ENCODE measurements at regions not wholly inside any gene's neighbourhood (a gene's known extent, or its start where the extent isn't known, plus 50 kb on each side); places are given as distances from the start of the nearest gene placed in this dataset.

DNA sequence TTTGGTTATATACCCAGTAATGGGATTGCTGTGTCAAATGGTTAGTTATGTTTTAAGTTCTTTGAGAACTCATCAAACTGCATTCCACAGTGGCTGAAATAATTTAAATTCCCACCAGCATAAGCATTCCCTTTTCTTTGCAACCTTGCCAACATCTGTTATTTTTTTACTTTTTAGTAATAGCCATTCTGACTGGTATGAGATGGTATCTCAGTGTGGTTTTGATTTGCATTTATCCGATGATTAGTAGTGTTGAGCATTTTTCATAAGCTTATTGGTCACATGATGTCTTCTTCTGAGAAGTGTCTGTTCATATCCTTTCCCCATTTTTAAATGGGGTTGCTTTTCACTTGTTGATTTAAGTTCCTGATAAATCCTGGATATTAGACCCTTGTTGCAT, 435.7 kb upstream of the RIOK2 start:
- no peaks in the 10 kb centered on the region for H3K36me3 ChIP-seq (replicated peaks in 1 of 2; ENCODE audit: control insufficient read depth in 1 of 2, insufficient read depth in 2 of 2, low read length in 2 of 2)
- H3K9ac ChIP-seq (ENCODE audit: insufficient read depth, low read length, poor library complexity, severe bottlenecking) = no peak overlapping the region
- Mint-ChIP-seq H3K4me3 (no peak overlapping the region), H3K27ac (no peak overlapping the region), H3K27me3 (ENCODE audit: low read depth in 3 of 3) (peaks cover 0 to 2% (median 0%) of the 10 kb centered on the region in 3 donors), H3K9me3 (peaks cover 0 to 8% (median 4%) of the 10 kb centered on the region in 7 donors), H3K4me1 (no peaks in the 10 kb centered on the region), H3K36me3 (no peaks in the 10 kb centered on the region)
- intact Hi-C loops (cut with micrococcal nuclease) = no loop called here
- no peak overlapping the region for H2AFZ ChIP-seq (ENCODE audit: insufficient read depth, low read depth, low read length, poor library complexity, severe bottlenecking)
- DNase-seq = no peak
- no peaks in the 10 kb centered on the region for H3K4me1 ChIP-seq (ENCODE audit: control insufficient read depth in 1 of 2, insufficient read depth in 2 of 2, low read length in 2 of 2)
- no peak overlapping the region for H3K4me3 ChIP-seq (replicated peaks in 1 of 3; ENCODE audit: low read depth in 2 of 3, low read length in 3 of 3)
- H3K27ac ChIP-seq (ENCODE audit: low read depth in 1 of 2, low read length in 2 of 2) = no peak overlapping the region
- no peak overlapping the region for H3K4me2 ChIP-seq (replicated peaks; ENCODE audit: extremely low read depth, low read length, poor library complexity, severe bottlenecking)
- TF ChIP-seq, protein P1, sequence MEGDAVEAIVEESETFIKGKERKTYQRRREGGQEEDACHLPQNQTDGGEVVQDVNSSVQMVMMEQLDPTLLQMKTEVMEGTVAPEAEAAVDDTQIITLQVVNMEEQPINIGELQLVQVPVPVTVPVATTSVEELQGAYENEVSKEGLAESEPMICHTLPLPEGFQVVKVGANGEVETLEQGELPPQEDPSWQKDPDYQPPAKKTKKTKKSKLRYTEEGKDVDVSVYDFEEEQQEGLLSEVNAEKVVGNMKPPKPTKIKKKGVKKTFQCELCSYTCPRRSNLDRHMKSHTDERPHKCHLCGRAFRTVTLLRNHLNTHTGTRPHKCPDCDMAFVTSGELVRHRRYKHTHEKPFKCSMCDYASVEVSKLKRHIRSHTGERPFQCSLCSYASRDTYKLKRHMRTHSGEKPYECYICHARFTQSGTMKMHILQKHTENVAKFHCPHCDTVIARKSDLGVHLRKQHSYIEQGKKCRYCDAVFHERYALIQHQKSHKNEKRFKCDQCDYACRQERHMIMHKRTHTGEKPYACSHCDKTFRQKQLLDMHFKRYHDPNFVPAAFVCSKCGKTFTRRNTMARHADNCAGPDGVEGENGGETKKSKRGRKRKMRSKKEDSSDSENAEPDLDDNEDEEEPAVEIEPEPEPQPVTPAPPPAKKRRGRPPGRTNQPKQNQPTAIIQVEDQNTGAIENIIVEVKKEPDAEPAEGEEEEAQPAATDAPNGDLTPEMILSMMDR (IDR thresholded peaks at IDR 0.05) = no peak
- no peaks in the 10 kb centered on the region for H3K27me3 ChIP-seq (ENCODE audit: control insufficient read depth in 2 of 2, insufficient read depth in 2 of 2, low read length in 2 of 2)
- peaks cover 0 to 3% of the 10 kb centered on the region in 2 donors for H3K9me3 ChIP-seq (replicated peaks in 1 of 2; ENCODE audit: control insufficient read depth in 1 of 2, insufficient read depth in 1 of 2, low read length in 2 of 2)
- no peaks in the 10 kb centered on the region for H4K20me1 ChIP-seq (ENCODE audit: insufficient read depth, low read length)
- WGBS (ENCODE audit: insufficient coverage) = no CpG with 5 or more reads among the region's 1 CpG
- H3K79me2 ChIP-seq (ENCODE audit: insufficient read depth, low read length) = no peaks in the 10 kb centered on the region

DNA sequence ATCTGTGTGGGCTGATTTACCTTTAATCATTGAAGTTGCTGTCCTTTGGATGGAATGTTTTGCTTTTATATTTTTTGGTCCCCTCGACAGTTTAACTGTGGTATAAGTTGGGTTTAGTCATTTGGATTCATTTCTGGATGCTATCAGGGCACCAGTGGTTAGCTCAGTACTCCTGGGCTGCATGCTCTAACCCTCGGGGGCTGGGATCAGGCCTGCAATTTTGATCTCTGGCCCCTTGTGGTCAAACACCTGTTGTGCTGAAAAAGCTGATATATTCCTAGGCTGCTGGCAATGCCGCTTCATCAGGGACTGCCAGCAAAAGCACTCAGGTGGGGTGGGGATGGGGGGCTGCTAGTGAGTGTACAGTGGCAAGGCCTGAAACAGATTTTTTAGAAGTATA, 440.4 kb upstream of the RIOK2 start:
- no peak overlapping the region for H3K4me3 Mint-ChIP-seq
- no peaks in the 10 kb centered on the region for H3K36me3 Mint-ChIP-seq
- peaks cover 0 to 10% (median 2%) of the 10 kb centered on the region in 7 donors for H3K9me3 Mint-ChIP-seq
- no peak for DNase-seq
- no peak overlapping the region for H3K9ac ChIP-seq (ENCODE audit: insufficient read depth, low read length, poor library complexity, severe bottlenecking)
- no peaks in the 10 kb centered on the region for H3K27me3 Mint-ChIP-seq (ENCODE audit: low read depth in 3 of 3)
- TF ChIP-seq, protein P1 (IDR thresholded peaks at IDR 0.05) = no peak
- H3K27me3 ChIP-seq (ENCODE audit: control insufficient read depth in 2 of 2, insufficient read depth in 2 of 2, low read length in 2 of 2) = no peaks in the 10 kb centered on the region
- H3K4me3 ChIP-seq (replicated peaks in 1 of 3; ENCODE audit: low read depth in 2 of 3, low read length in 3 of 3) = no peak overlapping the region
- no peaks in the 10 kb centered on the region for H3K4me1 ChIP-seq (ENCODE audit: control insufficient read depth in 1 of 2, insufficient read depth in 2 of 2, low read length in 2 of 2)
- intact Hi-C loops (cut with micrococcal nuclease) = no loop called here
- no peaks in the 10 kb centered on the region for H4K20me1 ChIP-seq (ENCODE audit: insufficient read depth, low read length)
- no peak overlapping the region for H3K27ac ChIP-seq (ENCODE audit: low read depth in 1 of 2, low read length in 2 of 2)
- H3K4me1 Mint-ChIP-seq = no peaks in the 10 kb centered on the region
- 100% methylated on average over 2 of the region's 3 CpGs for WGBS (ENCODE audit: insufficient coverage)
- H3K4me2 ChIP-seq (replicated peaks; ENCODE audit: extremely low read depth, low read length, poor library complexity, severe bottlenecking) = no peak overlapping the region
- H3K9me3 ChIP-seq (replicated peaks in 1 of 2; ENCODE audit: control insufficient read depth in 1 of 2, insufficient read depth in 1 of 2, low read length in 2 of 2) = peaks cover 0 to 3% of the 10 kb centered on the region in 2 donors
- H2AFZ ChIP-seq (ENCODE audit: insufficient read depth, low read depth, low read length, poor library complexity, severe bottlenecking) = no peak overlapping the region
- no peaks in the 10 kb centered on the region for H3K79me2 ChIP-seq (ENCODE audit: insufficient read depth, low read length)
- H3K36me3 ChIP-seq (replicated peaks in 1 of 2; ENCODE audit: control insufficient read depth in 1 of 2, insufficient read depth in 2 of 2, low read length in 2 of 2) = no peaks in the 10 kb centered on the region
- no peak overlapping the region for H3K27ac Mint-ChIP-seq
